IMR-90 (cell line): ENCODE measurements at regions not wholly inside any gene's neighbourhood (a gene's known extent, or its start where the extent isn't known, plus 50 kb on each side); places are given as distances from the start of the nearest gene placed in this dataset.

ENCODE experiments used
- ATAC-seq: fragments of 200-7000 bp; cut with Tn5 transposase; 2 replicates; pipeline ENCODE4 v1.9.1; 2020; ENCODE audit warnings: low read depth, mild to moderate bottlenecking, moderate library complexity
- BruUV-seq: library from RNA; stranded (reverse); fragments of 400-500 nt; replicated peaks from 2 replicates; lab custom pipeline; 2021; lab: Mats Ljungman, UMichigan
- CTCF ChIA-PET: fragments of 300-600 bp; formaldehyde crosslinking; extraction: SDS; loops from one replicate; lab custom pipeline; 2021; ENCODE audit warnings: antibody characterized with exemption; lab: Yijun Ruan, JAX
- POLR2A ChIA-PET: fragments of 300-600 bp; sonication (Branson Sonifier 250); formaldehyde crosslinking; loops from one replicate; lab custom pipeline; 2022; ENCODE audit warnings: antibody characterized with exemption; ENCODE audit not compliant: unreplicated experiment; lab: Charles Lee
- DNase-seq: peaks from one replicate; pipeline ENCODE4 v3.0.0; 2013
- H2AFZ ChIP-seq: replicated peaks from 2 replicates; pipeline ENCODE3; 2013; ENCODE audit warnings: low read length, mild to moderate bottlenecking; ENCODE audit not compliant: poor library complexity
- H2AK5ac ChIP-seq: 2 replicates; pipeline ENCODE4 v1.6.1; 2013; ENCODE audit warnings: low read depth, low read length, inconsistent platforms
- H2AK9ac ChIP-seq: replicated peaks from 2 replicates; pipeline ENCODE3; 2013; ENCODE audit warnings: mild to moderate bottlenecking, low read depth, low read length, moderate library complexity; ENCODE audit not compliant: poor library complexity
- H2BK120ac ChIP-seq: 2 replicates; pipeline ENCODE4 v1.6.1; 2013; ENCODE audit warnings: low read depth, low read length, inconsistent platforms
- H2BK15ac ChIP-seq: 3 replicates; pipeline ENCODE4 v1.6.1; 2013; ENCODE audit warnings: low read depth, low read length, inconsistent platforms
- H2BK20ac ChIP-seq: 2 replicates; pipeline ENCODE4 v1.6.1; 2013; ENCODE audit warnings: low read depth, mild to moderate bottlenecking, inconsistent platforms, low read length, moderate library complexity
- H2BK5ac ChIP-seq: 2 replicates; pipeline ENCODE4 v1.6.1; 2013; ENCODE audit warnings: mild to moderate bottlenecking, low read depth, low read length, inconsistent platforms; ENCODE audit not compliant: poor library complexity, severe bottlenecking
- H3K14ac ChIP-seq: replicated peaks from 2 replicates; pipeline ENCODE4 v1.6.1; 2013; ENCODE audit warnings: low read depth, low read length, inconsistent platforms
- H3K18ac ChIP-seq: 2 replicates; pipeline ENCODE4 v1.6.1; 2013; ENCODE audit warnings: low read depth, low read length, control low read depth
- H3K23ac ChIP-seq: 2 replicates; pipeline ENCODE4 v1.6.1; 2013; ENCODE audit warnings: low read depth, low read length, inconsistent platforms
- H3K27ac ChIP-seq: 2 replicates; pipeline ENCODE4 v1.5.1; 2013; ENCODE audit warnings: mild to moderate bottlenecking, control low read depth, low read length; ENCODE audit not compliant: insufficient read depth
- H3K27me3 ChIP-seq: 2 replicates; pipeline ENCODE4 v1.6.1; 2013; ENCODE audit warnings: low read length; ENCODE audit not compliant: control insufficient read depth, insufficient read depth
- H3K36me3 ChIP-seq: 2 replicates; pipeline ENCODE4 v1.6.1; 2013; ENCODE audit warnings: low read length, mixed read lengths; ENCODE audit not compliant: control insufficient read depth, insufficient read depth
- H3K4ac ChIP-seq: 2 replicates; pipeline ENCODE4 v1.6.1; 2013; ENCODE audit warnings: low read depth, low read length, inconsistent platforms
- H3K4me1 ChIP-seq: 2 replicates; pipeline ENCODE4 v1.6.1; 2013; ENCODE audit warnings: low read length, mixed read lengths; ENCODE audit not compliant: control insufficient read depth, insufficient read depth
- H3K4me2 ChIP-seq: 2 replicates; pipeline ENCODE4 v1.6.1; 2013; ENCODE audit warnings: low read depth, mild to moderate bottlenecking, control low read depth, low read length, moderate library complexity
- H3K4me3 ChIP-seq: 2 replicates; pipeline ENCODE4 v1.5.1; 2013; ENCODE audit warnings: low read depth, mild to moderate bottlenecking, control low read depth, low read length, moderate library complexity; ENCODE audit not compliant: insufficient read depth
- H3K56ac ChIP-seq: 2 replicates; pipeline ENCODE4 v1.6.1; 2013; ENCODE audit warnings: low read length, inconsistent platforms; ENCODE audit not compliant: insufficient read depth; ENCODE audit errors: extremely low read depth
- H3K79me1 ChIP-seq, 2 experiments: 2 replicates each; pipeline ENCODE4 v1.6.1; 2013; ENCODE audit warnings: low read length in 2 of 2, inconsistent platforms in 1 of 2, low read depth in 1 of 2
- H3K9ac ChIP-seq: 2 replicates; pipeline ENCODE4 v1.6.1; 2013; ENCODE audit warnings: low read depth, low read length, control low read depth
- H3K9me1 ChIP-seq: 2 replicates; pipeline ENCODE4 v1.6.1; 2013; ENCODE audit warnings: low read length, inconsistent platforms; ENCODE audit not compliant: insufficient read depth
- H3K9me3 ChIP-seq: 2 replicates; pipeline ENCODE4 v1.6.1; 2013; ENCODE audit warnings: low read length; ENCODE audit not compliant: control insufficient read depth, insufficient read depth
- H4K20me1 ChIP-seq: 2 replicates; pipeline ENCODE4 v1.6.1; 2013; ENCODE audit warnings: low read length, inconsistent platforms; ENCODE audit not compliant: insufficient read depth
- H4K5ac ChIP-seq: 2 replicates; pipeline ENCODE4 v1.6.1; 2013; ENCODE audit warnings: mild to moderate bottlenecking, low read depth, low read length, control low read depth
- H4K8ac ChIP-seq, 2 experiments: 2 replicates each; pipeline ENCODE4 v1.6.1; 2013; ENCODE audit warnings: low read depth in 2 of 2, low read length in 2 of 2, control low read depth in 1 of 2, inconsistent platforms in 1 of 2
- H4K91ac ChIP-seq: 2 replicates; pipeline ENCODE4 v1.6.1; 2013; ENCODE audit warnings: low read depth, low read length, inconsistent platforms; ENCODE audit not compliant: insufficient read depth
- RCOR1 ChIP-seq: IDR thresholded peaks from 2 replicates; pipeline ENCODE4 v1.6.1; 2012; ENCODE audit warnings: mild to moderate bottlenecking, low read length, improper control_type of control experiment; ENCODE audit not compliant: insufficient replicate concordance
- WGBS, 2 experiments: methylation state at CpG; one replicate each; pipeline versions ENCODE4 v1.1.5 to v1.1.7; 2013; ENCODE audit warnings: missing lambda C conversion rate in 2 of 2; ENCODE audit not compliant: insufficient read length in 1 of 2; ENCODE audit errors: extremely low coverage in 2 of 2; 5-methylcytosine and 5-hydroxymethylcytosine counted together
- dilution Hi-C: fragments of 300-500 bp; cut with HindIII; formaldehyde crosslinking; loops from one replicate; pipeline ENCODE4 v1.14.3; 2018; ENCODE audit warnings: low sequenced_read_pairs; ENCODE audit not compliant: unreplicated experiment
- in situ Hi-C: fragments of 300-500 bp; cut with MboI; formaldehyde crosslinking; loops from 3 replicates; pipeline ENCODE4 v1.14.3; 2019; ENCODE audit warnings: low sequenced_read_pairs, inconsistent platforms, mixed read lengths
- intact Hi-C: fragments of 100-400 bp; cut with micrococcal nuclease; formaldehyde crosslinking; loops from 2 replicates; pipeline ENCODE4 v1.10.0; 2022
- TF ChIP-seq, protein P1 (sequence below): fragments of 150-350 bp; IDR thresholded peaks from 2 replicates; pipeline ENCODE4 v1.6.1; 2016; ENCODE audit warnings: low read depth, mild to moderate bottlenecking, low read length, moderate library complexity, borderline replicate concordance

DNA sequence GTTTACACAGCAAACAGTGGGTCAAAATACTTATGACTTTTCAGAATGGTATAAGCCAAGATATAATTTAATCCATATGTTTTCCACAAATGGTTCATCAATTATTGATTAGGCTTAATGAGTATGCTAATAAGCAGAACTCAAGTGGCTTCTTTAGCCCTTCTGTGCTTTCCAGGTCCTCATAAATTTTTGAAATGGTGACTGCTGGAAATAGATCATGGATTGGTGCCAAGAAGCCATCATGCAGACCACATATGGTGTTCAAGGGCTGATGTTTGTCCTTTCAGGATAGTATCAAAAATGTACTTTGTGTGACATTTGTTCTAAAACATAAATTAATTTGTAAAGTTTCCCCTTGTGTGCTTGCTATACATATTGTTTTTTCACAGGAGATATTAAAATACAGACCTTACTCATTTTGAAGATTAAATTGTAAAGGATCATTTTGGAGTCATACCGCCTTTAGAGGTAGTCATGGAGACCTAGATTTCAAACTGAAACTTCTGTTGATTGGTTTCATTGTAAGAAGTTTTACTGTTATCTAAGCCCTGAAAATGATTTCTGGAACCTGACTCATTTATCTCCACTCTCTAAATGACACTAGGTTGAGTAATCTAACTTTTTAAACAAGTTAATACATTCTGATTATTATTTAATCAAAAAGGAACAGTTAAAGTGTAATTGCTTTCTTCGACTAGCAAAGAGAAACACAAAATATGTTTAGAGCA, 507.9 kb downstream of the PLA2G4A start:
- no peak overlapping the region for H3K18ac ChIP-seq
- H3K23ac ChIP-seq: no peak overlapping the region
- in situ Hi-C loops (no loop called here), intact Hi-C loops (no loop called here), dilution Hi-C loops (no loop called here)
- POLR2A ChIA-PET: no interaction called here
- no peak overlapping the region for H4K91ac ChIP-seq
- no peak overlapping the region for H2BK120ac ChIP-seq
- no peak overlapping the region for H4K8ac ChIP-seq
- H4K20me1 ChIP-seq: no peaks in the 10 kb centered on the region
- H3K27ac ChIP-seq: no peak overlapping the region
- WGBS, 2 experiments: no CpG with 5 or more reads among the region's 2 CpGs
- H3K9me3 ChIP-seq: peaks cover 2% of the 10 kb centered on the region; the same call in 1 of the 2 replicates
- DNase-seq (no peak), ATAC-seq (no peak)
- no peak overlapping the region for H3K4me2 ChIP-seq
- no peak overlapping the region for H2BK5ac ChIP-seq
- H3K36me3 ChIP-seq: no peaks in the 10 kb centered on the region
- H3K4me3 ChIP-seq: no peak overlapping the region
- H2AK5ac ChIP-seq: no peak overlapping the region
- BruUV-seq: no TSS peak
- no peaks in the 10 kb centered on the region for H3K79me1 ChIP-seq
- H4K5ac ChIP-seq: no peak overlapping the region
- CTCF ChIA-PET: no interaction called here
- H3K14ac ChIP-seq: no peak overlapping the region
- no peak overlapping the region for H2BK20ac ChIP-seq
- no peak overlapping the region for H2AK9ac ChIP-seq
- no peak overlapping the region for H3K4ac ChIP-seq
- no peak overlapping the region for H2BK15ac ChIP-seq
- H2AFZ ChIP-seq: no peak overlapping the region
- no peaks in the 10 kb centered on the region for H3K4me1 ChIP-seq
- TF ChIP-seq, protein P1, sequence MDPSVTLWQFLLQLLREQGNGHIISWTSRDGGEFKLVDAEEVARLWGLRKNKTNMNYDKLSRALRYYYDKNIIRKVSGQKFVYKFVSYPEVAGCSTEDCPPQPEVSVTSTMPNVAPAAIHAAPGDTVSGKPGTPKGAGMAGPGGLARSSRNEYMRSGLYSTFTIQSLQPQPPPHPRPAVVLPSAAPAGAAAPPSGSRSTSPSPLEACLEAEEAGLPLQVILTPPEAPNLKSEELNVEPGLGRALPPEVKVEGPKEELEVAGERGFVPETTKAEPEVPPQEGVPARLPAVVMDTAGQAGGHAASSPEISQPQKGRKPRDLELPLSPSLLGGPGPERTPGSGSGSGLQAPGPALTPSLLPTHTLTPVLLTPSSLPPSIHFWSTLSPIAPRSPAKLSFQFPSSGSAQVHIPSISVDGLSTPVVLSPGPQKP: no peak
- TF ChIP-seq RCOR1: no peak
- no peaks in the 10 kb centered on the region for H3K9me1 ChIP-seq
- H3K9ac ChIP-seq: no peak overlapping the region
- no peak overlapping the region for H3K56ac ChIP-seq
- H3K27me3 ChIP-seq: no peaks in the 10 kb centered on the region
